BJ (cell line): ENCODE measurements at regions not wholly inside any gene's neighbourhood (a gene's known extent, or its start where the extent isn't known, plus 50 kb on each side); places are given as distances from the start of the nearest gene placed in this dataset.

Experiments used
- CTCF ChIA-PET: fragments of 350-600 bp; formaldehyde crosslinking; extraction: SDS; loops from one replicate; lab custom pipeline; 2021; ENCODE audit warnings: antibody characterized with exemption, inconsistent platforms; lab: Yijun Ruan, JAX
- POLR2A ChIA-PET: fragments of 300-600 bp; sonication (Branson Sonifier 250); formaldehyde crosslinking; extraction: SDS; loops from one replicate; lab custom pipeline; 2021; ENCODE audit warnings: antibody characterized with exemption; lab: Charles Lee
- DNase-seq: peaks from one replicate; pipeline ENCODE4 v3.0.0-alpha.2; 2011; ENCODE audit warnings: low read depth
- H3K27me3 ChIP-seq: 2 replicates; pipeline ENCODE4 v1.6.0; 2011; ENCODE audit warnings: low read length; ENCODE audit not compliant: control insufficient read depth, insufficient read depth
- H3K36me3 ChIP-seq: 2 replicates; pipeline ENCODE4 v1.5.1; 2011; ENCODE audit warnings: low read length; ENCODE audit not compliant: control insufficient read depth, insufficient read depth
- H3K4me3 ChIP-seq: 2 replicates; pipeline ENCODE4 v1.5.1; 2011; ENCODE audit warnings: low read depth, mild to moderate bottlenecking, control low read depth, low read length
- CTCF ChIP-seq: IDR thresholded peaks from 2 replicates; pipeline ENCODE4 v1.5.1; 2011; ENCODE audit warnings: low read depth, mild to moderate bottlenecking, control low read depth, inconsistent platforms, low read length, moderate library complexity; ENCODE audit not compliant: insufficient read depth

DNA sequence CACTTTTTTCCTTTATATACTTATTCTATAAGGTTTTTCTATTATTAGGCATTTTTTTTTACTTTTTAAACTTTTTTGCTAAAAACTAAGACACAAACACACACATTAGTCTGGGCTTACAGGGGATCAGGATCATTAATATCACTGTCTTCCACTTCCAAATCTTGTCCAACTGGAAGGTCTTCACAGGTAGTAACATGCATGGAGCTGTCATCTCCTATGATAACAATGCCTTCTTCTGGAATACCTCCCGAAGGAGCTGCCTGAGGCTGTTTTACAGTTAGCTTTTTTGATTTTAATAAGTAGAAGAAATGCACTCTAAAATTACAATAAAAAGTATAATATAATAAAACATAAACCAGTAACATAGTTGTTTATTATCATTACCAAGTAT is 345.5 kb upstream of the PTGER4 start:
- H3K4me3 ChIP-seq: no peak overlapping the region
- no peaks in the 10 kb centered on the region for H3K36me3 ChIP-seq
- no peak for TF ChIP-seq CTCF
- DNase-seq: no peak
- POLR2A ChIA-PET: no interaction called here
- CTCF ChIA-PET: interaction anchor here (1.4 kb wide), 1 partner anchor 9 kb away, joined by 3 read pairs; no protein-coding TSS in a partner anchor
- no peaks in the 10 kb centered on the region for H3K27me3 ChIP-seq

GRCh38 chr5:40333459-40334241 is 346.1 kb upstream of the PTGER4 start:
- DNase-seq: peak; percentile 29
- Histone ChIP-seq H3K36me3 (no peaks in the 10 kb centered on the region), H3K27me3 (no peaks in the 10 kb centered on the region), H3K4me3 (no peak overlapping the region)
- CTCF ChIA-PET: interaction anchor here (1.4 kb wide), 1 partner anchor 8 kb away, joined by 3 read pairs; no protein-coding TSS in a partner anchor
- TF ChIP-seq CTCF: no peak
- POLR2A ChIA-PET: no interaction called here

GRCh38 chr5:40332970-40333369 is 346.7 kb upstream of the PTGER4 start:
- Histone ChIP-seq H3K4me3 (no peak overlapping the region), H3K36me3 (no peaks in the 10 kb centered on the region), H3K27me3 (no peaks in the 10 kb centered on the region)
- DNase-seq: no peak
- ChIA-PET CTCF (interaction anchor here (1.4 kb wide), 1 partner anchor 8 kb away, joined by 3 read pairs; no protein-coding TSS in a partner anchor), POLR2A (no interaction called here)
- TF ChIP-seq CTCF: no peak

GRCh38 chr5:40331616-40332015 is 348.1 kb upstream of the PTGER4 start:
- H3K4me3 ChIP-seq: no peak overlapping the region
- DNase-seq: no peak
- ChIA-PET POLR2A (no interaction called here), CTCF (no interaction called here)
- no peak for TF ChIP-seq CTCF
- no peaks in the 10 kb centered on the region for H3K27me3 ChIP-seq
- H3K36me3 ChIP-seq: no peaks in the 10 kb centered on the region

GRCh38 chr5:40321514-40321913 is 358.2 kb upstream of the PTGER4 start:
- no peak for TF ChIP-seq CTCF
- Histone ChIP-seq H3K36me3 (no peaks in the 10 kb centered on the region), H3K4me3 (no peak overlapping the region), H3K27me3 (no peaks in the 10 kb centered on the region)
- POLR2A ChIA-PET: no interaction called here
- no peak for DNase-seq
- CTCF ChIA-PET: no interaction called here
